Adrenal gland (tissue), 5 donors: ENCODE measurements at regions not wholly inside any gene's neighbourhood (a gene's known extent, or its start where the extent isn't known, plus 50 kb on each side); places are given as distances from the start of the nearest gene placed in this dataset.

ENCODE experiments used
- POLR2A ChIP-seq, 2 donors: fragments of 450-650 bp; IDR thresholded peaks; one replicate each; pipeline ENCODE4 v1.6.1; 2017; ENCODE audit warnings: antibody characterized with exemption in 2 of 2, mild to moderate bottlenecking in 2 of 2, moderate library complexity in 1 of 2
- TF ChIP-seq, protein P1 (sequence below), 6 experiments: fragments of 450-650 bp in 4 of 6; fragments of 200-600 bp in 2 of 6; sonication (generic) in 1 of 6; IDR thresholded peaks; 1 replicate in 5 of 6; 2 replicates in 1 of 6; pipeline versions ENCODE4 v1.5.1 to v1.8.0; 2016 to 2021; ENCODE audit warnings: antibody characterized with exemption in 6 of 6, mild to moderate bottlenecking in 2 of 6, moderate library complexity in 1 of 6
- donor health status: DM: no; HTN: no; CAD: no.

DNA sequence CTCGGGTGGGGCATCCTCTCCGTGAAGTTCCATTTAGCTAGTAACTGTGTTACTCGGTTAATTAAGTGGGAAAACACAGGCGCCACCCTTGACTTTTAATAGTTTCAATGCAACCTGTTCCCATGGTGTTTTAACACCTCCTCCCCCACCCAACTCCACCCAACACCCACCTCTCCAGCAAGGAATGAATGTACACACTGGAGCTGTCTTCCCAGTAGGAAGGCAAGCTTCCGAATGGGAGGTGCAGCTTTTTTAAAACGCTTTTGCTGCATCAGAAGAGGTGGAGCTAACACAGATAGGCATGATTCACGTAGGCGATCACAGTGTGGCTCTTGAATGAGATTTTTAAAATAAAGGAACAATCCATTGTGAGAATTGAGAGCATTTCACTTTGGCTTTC, 73.8 kb upstream of the AGAP1 start:
- no peak for TF ChIP-seq POLR2A (IDR thresholded peaks at IDR 0.05)
- TF ChIP-seq, protein P1, sequence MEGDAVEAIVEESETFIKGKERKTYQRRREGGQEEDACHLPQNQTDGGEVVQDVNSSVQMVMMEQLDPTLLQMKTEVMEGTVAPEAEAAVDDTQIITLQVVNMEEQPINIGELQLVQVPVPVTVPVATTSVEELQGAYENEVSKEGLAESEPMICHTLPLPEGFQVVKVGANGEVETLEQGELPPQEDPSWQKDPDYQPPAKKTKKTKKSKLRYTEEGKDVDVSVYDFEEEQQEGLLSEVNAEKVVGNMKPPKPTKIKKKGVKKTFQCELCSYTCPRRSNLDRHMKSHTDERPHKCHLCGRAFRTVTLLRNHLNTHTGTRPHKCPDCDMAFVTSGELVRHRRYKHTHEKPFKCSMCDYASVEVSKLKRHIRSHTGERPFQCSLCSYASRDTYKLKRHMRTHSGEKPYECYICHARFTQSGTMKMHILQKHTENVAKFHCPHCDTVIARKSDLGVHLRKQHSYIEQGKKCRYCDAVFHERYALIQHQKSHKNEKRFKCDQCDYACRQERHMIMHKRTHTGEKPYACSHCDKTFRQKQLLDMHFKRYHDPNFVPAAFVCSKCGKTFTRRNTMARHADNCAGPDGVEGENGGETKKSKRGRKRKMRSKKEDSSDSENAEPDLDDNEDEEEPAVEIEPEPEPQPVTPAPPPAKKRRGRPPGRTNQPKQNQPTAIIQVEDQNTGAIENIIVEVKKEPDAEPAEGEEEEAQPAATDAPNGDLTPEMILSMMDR (IDR thresholded peaks at IDR 0.05): no peak
